ENCODE measurements at regions not wholly inside any gene's neighbourhood (a gene's known extent, or its start where the extent isn't known, plus 50 kb on each side); places are given as distances from the start of the nearest gene placed in this dataset.
"Not testable (repeated sequence)": the region's sequence is repeated elsewhere in the genome, so short reads cannot be mapped to it uniquely, and the experiment has no call there.

DNA sequence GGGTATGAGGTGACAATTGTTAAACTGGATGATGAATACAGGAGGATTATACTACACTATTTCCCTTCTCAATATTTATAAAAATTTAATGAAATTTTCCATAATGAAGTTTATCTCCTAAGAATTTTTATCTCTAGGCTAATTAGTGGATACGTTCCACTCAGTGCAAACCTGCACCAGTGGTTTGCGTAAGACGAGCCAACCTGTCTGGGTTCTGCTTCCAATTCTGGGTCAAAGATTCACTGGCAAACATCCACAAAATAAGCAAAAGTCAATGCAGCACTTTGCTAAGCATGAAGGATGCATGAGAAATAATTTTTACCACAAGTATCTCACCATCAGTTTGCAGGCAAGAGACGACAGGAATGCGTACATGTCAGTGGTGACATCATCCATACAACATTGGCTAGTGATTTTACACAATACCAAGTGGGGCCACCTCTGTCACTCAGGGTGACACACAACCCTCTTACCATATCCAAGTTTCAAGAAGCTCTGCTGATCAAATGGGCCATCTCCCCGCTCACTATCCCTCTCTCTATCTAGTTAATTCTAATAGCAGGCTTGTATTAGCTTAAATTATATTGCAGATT lies 51.7 kb downstream of the FAM50B start:
- peak; percentile 81 for DNase-seq

DNA sequence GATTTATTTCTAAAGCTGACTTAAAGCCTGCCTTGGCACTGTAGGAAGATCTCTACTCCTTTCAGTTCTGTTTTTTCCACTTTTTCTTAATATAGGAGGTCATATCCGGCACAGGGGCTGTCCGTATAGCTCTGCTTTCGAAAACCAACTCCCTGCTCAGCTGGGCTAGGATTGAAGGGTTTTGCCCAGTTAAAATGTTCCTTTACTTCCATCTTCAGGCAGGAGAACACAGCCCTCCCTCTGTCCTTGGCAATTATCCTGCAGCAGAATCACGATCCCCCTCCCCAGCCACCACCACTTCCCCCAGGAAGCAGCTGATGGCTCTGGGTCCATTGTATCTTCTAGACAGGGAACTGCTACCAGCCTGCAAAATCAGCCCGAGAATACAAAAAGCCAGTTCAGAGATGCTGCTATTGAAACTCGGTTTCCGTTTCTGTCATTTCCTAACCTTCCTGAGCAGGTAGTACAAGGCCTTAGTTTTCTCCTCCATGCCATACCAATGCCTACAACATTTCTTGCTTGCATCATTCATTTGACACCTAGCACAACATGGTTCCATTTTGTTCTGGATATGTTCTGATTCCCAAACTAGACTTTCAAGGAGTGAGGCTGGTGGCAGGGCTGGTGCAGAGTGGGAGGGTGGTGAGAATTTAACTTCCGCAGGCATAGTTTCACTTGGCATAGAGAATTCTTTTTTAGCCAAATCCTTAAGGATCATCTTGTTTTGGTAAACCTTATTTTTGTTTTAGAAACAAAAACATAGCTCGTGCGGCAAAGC lies 53.9 kb downstream of the FAM50B start:
- DNase-seq, result no peak

DNA sequence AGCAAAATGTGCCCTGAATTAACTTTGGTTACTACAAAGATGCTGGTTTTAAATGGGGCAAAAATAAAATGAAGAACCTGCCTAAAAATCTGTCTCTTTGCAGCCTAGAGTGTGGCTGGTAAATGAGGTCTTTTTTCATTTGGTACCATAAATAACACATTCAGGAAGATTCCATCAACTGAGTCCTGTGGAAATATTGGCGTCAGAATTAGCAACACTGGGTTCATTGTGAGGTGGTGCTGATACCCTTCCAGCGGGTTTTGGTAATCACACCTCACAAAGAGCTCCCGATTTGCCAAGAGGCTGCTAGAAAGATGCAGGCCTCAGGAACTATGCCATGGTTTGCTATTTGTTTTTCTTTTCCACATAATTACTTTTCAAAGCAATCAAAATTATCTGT lies 55.3 kb downstream of the FAM50B start:
- DNase-seq, result no peak

DNA sequence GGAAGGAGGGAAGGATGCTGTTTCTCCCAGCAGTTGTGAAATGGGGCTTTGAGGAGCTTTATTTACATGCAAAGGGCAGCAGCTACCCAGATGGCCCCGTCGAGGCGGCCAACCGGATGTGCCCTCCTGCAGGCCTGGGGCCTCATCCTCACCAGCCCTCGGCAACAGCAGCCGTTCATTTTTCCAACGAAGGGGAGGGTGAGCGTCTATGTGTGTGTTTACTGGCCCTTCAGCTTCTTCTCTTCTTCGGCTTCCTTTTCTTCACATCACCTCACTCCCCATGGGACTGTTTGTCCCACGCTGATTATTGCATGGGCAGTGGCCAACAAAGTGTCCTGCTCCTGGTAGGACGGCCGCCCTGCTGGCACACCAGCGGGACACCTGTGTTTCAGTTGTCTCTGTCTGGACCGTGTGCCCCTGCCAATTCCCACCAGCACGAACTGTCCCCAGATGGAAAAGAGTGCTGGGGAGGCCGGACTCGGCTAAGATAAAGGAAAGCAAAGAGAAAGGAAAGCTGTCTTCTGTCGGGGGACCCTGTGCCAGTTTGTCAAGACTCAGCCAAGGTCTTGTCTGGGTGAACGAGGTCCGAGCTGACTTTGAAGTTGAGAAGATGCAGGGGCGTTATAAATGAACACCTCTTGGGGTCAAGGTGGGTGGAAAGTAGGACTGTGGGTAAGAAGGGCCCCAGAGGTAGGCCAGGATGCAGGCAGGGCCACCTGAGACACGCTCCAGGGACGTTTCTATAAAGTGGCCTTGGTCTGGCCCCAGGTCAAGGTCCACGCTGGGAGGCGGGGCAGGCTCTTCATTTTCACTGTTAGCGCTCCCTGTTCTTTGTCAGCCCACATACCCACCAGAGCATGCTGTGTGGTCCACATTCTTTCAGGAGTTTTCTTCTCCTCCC lies 57.0 kb downstream of the FAM50B start:
- no peak for DNase-seq

DNA sequence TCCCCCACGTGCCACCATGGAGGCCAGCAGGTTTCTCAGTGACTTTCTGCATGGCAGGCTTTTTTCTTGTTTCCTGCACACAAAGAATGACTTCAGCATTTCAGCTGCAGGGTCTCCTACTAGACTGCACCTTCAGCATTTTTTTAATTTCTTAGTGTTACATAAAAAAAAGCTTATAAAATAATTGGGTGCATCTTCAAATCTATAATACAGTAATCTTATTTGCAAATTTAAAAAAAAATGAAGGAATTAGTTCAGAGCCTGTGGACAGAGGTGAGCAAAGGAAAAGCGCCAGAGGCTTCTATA lies 57.6 kb downstream of the FAM50B start:
- no peak for DNase-seq

DNA sequence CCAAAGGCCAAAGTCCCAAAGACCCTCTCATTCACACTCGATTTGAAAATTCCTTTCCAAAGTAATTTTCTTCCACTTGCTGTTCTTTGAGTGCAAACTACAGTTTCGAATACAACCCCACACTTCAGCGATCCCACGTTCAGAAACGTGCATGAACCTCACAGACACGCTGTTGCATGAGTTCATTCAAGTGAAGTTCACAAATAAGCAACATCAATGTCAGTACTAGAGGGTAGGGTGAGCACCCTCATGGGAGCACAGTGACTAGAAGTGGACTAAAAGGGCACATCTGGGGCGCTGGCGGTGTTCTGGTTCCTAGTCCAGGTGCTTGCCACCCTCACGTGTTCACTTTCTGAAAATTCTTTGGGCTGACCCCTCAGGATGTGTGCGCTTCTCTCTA lies 59.0 kb downstream of the FAM50B start:
- no peak for DNase-seq

DNA sequence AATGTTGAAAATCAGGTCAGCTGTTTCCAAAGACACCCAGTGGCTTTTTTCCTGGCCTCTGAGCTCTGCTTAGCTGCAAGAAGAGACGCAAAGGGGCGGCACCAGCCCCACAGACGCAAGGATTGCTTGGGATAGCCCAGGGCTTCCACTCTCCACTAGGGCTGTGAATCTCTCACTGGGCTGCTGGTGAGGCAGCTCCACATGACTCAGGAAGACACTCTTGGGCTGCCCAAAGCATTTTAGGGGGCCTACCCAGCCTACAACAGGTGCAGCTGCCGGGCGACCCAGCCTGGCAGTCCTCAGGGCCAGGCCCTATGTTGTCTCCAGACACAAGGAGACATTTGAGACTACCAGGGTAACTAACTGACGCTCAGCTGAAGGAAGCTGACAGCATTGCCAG lies 59.8 kb downstream of the FAM50B start:
- no peak for DNase-seq

DNA sequence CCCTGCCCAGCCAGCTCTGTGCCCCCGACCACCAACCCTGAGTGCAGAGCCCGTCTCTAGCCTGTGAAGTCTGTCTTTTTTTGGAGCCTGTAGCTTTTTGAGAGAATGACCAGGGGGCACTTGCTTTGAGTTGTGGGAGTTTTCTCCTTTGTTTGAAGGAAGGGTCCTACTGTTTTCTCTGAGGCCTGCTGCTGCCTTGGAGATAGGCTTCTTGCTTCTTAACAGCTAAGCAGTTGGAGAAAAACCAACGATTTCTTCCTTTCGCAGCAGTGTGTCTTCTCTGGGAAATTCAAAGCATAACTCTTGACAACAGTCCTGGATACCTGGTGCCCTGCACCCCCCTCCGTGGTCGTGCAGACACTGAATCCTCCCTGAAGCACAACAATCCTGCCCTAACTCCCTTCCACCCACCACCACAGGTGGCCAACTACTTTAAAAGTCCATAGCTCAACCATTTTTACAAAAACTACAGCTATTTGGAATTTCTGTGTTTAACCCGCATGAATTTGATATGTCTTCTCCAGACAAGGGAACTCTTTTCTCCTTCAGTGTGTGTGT lies 61.0 kb downstream of the FAM50B start:
- no peak for DNase-seq

DNA sequence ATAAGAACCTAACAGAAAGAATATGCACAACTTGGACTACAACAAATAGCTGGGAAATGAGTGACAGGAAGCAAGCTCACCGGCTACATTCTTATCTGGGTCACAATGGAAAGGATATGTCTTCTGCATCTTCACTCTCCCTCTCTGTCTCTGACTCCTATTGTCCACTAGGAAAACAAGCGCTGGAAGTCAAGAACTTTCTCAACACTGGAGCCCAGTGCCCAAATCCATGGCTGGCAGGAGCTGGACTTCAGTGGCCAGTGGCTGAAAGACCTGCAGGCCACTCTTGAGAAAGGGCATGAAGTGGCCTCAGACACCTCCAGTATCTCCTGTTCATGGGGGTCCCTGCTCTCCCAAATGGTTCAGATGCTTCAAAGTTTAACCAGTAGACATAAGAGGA lies 62.0 kb downstream of the FAM50B start:
- peak; percentile 50 for DNase-seq

DNA sequence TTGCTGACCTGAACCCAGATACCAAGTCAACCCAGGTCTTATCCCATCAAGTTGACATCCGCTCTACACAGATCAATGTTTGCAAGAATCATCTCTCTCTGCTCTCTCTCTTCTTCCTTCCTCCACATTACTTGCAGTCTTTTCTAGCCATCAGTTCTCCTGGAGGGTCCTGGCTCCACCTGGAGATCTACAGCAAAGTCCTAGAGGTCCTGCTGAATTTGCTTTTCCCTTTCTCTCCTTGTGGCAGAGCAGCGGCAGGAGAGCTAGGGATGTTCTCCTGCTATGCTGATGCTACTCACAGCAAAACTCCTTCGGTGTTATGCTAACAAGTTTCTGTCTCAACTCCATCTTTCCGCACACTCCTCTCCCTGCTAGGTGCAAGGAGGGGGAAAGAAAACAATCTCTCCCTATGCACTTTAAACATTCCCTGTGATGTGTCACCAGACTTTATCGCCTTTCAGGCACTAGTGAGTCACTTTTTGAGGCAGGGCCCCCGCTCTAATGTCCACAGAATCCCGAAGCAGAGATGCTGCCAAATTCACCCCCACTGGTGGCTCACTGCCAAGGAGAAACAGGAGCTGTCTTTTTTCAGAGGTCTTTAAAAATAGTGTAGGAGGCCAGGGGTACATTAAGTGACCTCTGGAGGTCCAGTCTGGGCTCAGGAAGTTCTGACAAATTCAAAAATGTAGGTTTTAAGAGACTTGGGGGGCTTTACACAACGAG lies 62.6 kb downstream of the FAM50B start:
- DNase-seq, result peak; percentile 98

DNA sequence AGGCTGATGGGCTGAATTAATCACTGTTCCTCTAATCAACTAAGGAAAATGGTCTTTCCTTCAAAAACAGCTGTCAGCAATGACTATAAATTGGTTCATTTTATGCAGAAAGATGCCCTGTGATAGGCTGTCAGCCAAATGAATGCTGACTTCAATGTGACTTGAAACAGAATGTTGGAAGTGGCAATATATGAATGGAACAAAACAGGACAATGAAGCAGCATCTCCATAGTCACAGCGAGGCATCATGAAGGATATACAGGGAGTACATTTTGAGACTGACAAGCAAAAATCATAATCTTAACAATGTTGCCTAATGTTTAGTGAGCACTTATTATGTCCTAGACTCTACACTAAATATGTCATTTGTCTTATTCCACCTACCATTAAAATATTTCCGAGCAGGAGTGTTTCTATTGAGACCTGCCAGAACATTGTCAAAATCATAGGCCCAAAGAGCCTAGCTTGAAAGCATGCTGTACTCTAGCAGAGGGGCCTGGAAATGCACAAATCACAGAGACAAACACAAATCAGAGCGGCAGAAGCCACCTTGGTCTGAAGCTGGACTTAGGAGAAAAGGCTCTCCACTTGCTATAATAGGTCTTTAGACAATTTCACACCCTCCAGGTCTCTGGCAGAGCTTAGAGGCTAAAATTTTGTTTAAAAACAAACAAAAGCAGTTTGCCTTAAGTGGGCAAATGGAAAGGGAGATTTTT lies 63.3 kb downstream of the FAM50B start:
- DNase-seq, result no peak

DNA sequence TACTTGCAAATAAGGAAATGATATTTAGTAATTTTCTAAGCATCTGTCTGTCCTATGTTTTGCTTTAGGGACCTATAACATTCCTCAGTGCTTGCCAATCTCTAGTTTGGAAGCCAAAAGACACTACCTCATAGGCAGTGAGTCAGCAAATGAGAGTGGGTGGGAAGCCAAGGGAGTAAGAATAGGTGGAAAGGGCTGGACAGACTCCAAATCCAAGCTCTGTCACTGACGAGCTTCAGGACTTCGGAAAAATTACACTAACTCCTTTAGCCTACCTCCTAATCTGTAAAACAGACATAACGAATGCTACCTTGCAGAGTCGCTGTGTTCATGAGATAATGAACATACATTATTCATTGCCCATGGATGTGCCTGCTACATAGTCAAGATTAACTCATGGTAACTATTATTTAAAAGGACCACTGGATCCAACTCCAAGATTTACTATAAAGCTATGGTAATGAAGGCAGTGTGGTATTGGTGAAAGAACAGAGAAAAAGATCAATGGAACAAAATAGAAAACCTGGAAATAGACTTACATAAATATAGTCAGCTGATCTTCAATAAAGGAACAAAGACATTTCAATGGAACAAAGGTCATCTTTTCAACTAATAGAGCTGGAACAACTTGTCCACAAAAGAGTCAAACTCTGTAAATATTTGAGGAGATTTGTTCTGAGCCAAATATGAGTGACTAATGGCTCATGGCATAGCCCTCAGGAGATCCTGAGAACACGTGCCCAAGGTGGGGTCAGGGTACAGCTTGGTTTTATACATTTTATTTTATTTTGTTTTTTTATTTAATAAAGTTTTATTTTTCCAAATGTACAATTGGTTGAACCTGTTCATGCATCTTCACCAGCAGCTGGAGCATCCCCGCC lies 64.1 kb downstream of the FAM50B start:
- peak; percentile 100 for DNase-seq

DNA sequence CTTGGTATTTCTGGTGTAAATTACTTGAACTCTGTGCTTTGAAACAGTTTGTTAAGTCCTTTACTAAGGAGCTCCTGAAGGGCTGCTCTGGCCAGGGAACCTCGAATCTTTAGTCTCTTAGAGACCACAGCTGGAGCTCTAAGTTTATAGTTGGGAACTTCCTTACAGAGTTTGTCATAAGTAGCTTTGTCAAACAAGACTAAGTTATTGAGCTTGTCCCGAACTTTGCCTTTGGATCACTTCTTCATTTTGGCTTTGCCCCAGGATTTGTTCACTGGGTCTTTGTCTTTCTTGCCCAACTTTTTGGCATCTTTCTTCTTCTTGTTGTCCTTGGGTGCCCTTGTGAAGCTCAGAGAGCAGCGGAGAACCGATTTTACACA lies 64.8 kb downstream of the FAM50B start:
- DNase-seq, result no peak

DNA sequence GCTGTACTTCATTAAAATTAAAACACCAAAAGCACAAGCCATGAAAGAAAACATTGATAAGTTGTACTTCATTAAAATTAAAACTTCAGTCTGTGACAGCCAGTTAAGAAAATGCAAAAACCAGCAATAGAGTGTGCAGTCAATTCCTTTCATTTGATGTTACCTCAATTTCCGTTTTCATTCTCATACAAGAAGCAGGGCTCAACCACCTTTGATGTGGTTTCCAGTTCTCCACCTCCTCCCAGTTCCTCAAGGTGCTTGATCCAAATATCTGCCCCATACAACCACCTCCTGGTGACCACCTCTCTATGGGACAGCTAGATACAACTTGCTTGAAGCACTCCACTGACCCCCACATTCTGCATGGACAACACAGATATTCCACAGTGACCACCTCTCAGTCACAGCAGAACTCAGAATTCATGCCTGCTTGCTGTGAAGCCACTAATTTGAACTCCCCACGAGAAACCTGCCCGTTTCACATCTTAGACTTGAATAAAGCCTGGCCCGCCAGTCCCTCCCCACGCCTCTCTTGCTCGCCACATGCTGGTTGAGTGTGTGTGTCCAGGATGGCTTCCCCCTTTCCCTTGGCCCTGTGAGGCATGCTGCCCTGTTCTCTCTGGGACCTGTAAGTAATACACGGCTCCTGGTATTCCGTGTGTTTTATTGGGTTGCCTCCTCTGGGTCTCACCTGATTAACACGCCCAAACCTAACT lies 66.1 kb downstream of the FAM50B start:
- no peak for DNase-seq

DNA sequence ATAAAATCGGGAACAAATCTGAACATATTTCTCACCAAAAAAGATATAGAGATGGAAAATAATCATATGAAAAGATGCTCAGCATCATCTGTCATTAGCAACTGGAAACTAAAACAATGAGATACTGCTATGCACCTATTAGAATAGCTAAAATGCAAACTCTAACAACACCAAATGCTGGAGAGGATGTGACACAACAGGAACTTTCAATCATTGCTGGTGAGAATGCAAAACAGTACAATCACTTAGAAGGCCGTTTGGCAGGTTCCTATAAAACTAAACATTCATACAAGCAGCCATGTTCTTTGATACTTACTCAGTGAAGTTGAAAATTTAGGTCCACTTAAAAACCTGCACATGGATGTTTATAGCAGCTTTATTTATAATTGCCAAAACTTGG lies 67.0 kb downstream of the FAM50B start:
- no peak for DNase-seq

DNA sequence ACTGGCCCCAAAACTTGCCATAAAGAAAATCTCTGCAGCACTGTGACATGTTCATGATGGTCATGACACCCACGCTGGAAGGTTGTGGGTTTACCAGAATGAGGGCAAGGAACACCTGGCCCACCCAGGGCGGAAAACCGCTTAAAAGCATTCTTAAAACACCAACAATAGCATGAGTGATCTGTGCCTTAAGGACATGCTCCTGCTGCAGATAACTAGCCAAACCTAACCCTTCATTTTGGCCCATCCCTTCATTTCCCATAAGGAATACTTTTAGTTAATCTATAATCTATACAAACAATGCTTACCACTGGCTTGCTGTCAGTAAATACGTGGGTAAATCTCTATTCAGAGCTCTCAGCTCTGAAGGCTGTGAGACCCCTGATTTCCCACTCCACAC lies 67.6 kb downstream of the FAM50B start:
- not testable (repeated sequence) for DNase-seq

DNA sequence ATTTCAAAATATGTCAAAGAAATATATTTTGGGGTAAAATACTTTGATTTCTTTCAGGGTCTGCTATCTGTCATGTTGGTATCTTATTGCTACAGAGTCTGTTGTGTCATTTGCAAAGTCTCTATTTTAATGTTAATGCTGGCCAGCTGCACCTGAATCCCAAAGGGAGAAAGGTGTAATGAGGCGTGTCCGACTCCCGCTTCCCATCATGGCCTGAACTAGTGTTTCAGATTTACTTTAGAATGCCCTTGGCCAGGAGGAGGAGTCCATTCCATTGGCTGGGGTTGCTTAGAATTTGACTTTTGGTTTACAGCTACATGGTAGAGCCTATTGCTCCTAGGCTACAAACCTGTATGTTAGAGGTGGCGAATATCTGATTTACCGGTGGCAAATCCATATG lies 69.3 kb downstream of the FAM50B start:
- DNase-seq, result no peak

DNA sequence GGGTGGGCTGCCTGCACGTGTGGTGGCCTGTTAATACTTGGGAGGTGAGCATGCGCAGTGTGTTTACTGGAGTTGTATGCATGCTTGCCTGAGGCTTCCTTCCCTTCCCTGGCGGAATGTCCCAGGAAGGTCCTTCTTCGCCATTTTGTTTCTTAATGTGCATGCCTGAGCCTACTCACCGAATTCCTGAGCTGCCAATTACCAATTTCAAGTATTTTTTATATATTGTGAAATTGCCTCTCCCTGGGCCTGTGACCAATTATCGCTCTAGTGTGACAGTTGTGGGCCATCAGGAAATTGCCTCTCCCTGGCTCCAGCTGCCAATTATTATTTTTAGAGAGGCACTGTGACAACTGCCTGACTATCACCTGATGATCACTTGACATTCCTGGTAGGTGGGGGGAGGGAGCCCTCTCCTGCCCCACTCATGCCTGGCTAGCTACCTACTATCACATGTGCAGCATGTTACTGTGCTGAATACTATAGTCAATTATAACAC lies 70.0 kb downstream of the FAM50B start:
- peak; percentile 92 for DNase-seq

DNA sequence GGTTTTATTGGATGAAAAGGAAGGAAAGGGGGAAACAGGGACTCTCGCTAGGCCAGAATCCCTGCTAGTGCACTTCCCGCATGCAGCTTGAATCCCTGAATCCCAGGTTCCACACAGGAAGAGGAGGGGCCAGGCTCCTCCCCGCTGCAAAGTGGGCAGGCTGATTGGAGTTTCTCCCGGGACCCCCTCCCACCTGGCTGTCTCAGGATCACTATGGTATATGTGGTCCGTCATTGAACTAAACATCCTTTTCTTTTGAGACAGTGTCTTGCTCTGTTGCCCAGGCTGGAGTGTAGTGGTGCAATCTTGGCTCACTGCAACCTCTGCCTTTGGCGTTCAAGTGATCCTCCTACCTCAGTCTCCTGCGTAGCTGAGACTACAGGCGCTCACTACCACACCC lies 70.7 kb downstream of the FAM50B start:
- no peak for DNase-seq

DNA sequence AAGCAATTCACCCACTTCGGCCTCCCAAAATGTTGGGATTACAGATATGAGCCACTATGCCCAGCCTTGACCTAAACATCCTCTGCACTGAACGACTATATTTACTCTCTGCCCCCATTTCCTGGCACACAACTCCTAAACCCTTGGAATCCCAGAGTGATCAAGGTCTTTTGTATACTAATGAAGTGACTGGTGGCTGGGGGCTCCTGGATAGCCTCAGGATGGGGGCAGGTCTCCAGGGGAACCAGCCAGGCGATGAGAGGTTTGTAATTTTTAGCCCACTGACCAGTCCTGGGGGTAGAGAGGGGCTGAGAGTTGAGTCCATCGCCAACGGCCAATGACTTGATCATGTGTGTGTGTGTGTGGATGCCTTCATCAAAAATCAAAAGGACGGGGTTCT lies 71.1 kb downstream of the FAM50B start:
- DNase-seq, result no peak

All from fibroblast of skin of right biceps (primary cell).